Prostate gland (tissue), 2 donors: ENCODE measurements at regions not wholly inside any gene's neighbourhood (a gene's known extent, or its start where the extent isn't known, plus 50 kb on each side); places are given as distances from the start of the nearest gene placed in this dataset.

Experiments used
- DNase-seq: peaks from one replicate; pipeline ENCODE4 v3.0.0-alpha.2; 2019; ENCODE audit warnings: low spot score
- H3K27ac ChIP-seq, 2 donors: fragments of 200-600 bp; sonication (generic); 2 replicates each; pipeline ENCODE4 v1.5.1; 2017 to 2019
- H3K27me3 ChIP-seq: fragments of 200-600 bp; sonication (generic); replicated peaks from 2 replicates; pipeline ENCODE4 v1.5.1; 2019; ENCODE audit not compliant: insufficient read depth
- H3K36me3 ChIP-seq, 2 donors: fragments of 200-600 bp; sonication (generic); 1 replicate in 1 of 2; 2 replicates in 1 of 2; pipeline versions ENCODE4 v1.5.1 to v1.8.1; 2017 to 2019
- H3K4me1 ChIP-seq: fragments of 200-600 bp; sonication (generic); replicated peaks from 2 replicates; pipeline ENCODE4 v1.5.1; 2019
- H3K4me3 ChIP-seq, 2 donors: fragments of 200-600 bp; sonication (generic); 2 replicates each; pipeline ENCODE4 v1.5.1; 2017 to 2019
- H3K9me3 ChIP-seq: fragments of 200-600 bp; sonication (generic); 2 replicates; pipeline ENCODE4 v1.5.1; 2017
- POLR2A ChIP-seq: fragments of 450-650 bp; IDR thresholded peaks from one replicate; pipeline ENCODE4 v1.6.1; 2016; ENCODE audit warnings: antibody characterized with exemption, mild to moderate bottlenecking
- POLR2AphosphoS5 ChIP-seq: sonication (generic); formaldehyde crosslinking; IDR thresholded peaks from one replicate; pipeline ENCODE4 v1.6.1; 2017; ENCODE audit warnings: antibody characterized with exemption
- WGBS: methylation state at CpG from one replicate; pipeline ENCODE4 v1.1.5; 2018; 5-methylcytosine and 5-hydroxymethylcytosine counted together
- intact Hi-C: fragments of 100-400 bp; cut with DNase I; formaldehyde crosslinking; loops from one replicate; pipeline ENCODE4 v1.14.2; 2022
- TF ChIP-seq, protein P1 (sequence below), 4 experiments: fragments of 200-600 bp in 2 of 4; fragments of 450-650 bp in 2 of 4; sonication (generic) in 2 of 4; IDR thresholded peaks; 1 replicate in 3 of 4; 2 replicates in 1 of 4; pipeline ENCODE4 v1.5.1; 2016 to 2019; ENCODE audit warnings: antibody characterized with exemption in 4 of 4, mild to moderate bottlenecking in 2 of 4, moderate library complexity in 2 of 4

DNA sequence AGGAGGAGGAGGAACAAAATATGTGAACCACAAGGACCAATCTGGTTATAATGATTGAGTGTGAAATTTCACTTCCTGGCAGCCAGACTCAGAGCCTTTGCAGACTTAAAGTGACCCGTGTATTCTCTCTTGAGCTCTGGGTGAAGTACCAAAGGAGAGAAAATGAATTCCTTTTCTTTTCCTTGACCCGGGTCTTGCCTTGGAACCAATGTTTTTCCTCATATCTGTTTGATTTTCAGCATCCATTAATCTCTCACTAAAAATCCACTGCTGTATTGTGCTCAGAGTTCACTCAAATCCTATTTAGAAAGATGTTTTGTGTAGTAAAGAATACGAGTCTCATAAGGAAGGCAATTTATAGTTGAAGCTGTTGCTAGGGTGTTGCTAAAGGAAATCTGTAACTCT lies 78.3 kb upstream of the C1QTNF7 start:
- Histone ChIP-seq H3K9me3 (no peaks in the 10 kb centered on the region), H3K4me1 (no peaks in the 10 kb centered on the region), H3K36me3 (no peaks in the 10 kb centered on the region), H3K27ac (no peak overlapping the region), H3K4me3 (no peak overlapping the region), H3K27me3 (no peaks in the 10 kb centered on the region)
- TF ChIP-seq POLR2A (no peak), POLR2AphosphoS5 (no peak)
- TF ChIP-seq, protein P1, sequence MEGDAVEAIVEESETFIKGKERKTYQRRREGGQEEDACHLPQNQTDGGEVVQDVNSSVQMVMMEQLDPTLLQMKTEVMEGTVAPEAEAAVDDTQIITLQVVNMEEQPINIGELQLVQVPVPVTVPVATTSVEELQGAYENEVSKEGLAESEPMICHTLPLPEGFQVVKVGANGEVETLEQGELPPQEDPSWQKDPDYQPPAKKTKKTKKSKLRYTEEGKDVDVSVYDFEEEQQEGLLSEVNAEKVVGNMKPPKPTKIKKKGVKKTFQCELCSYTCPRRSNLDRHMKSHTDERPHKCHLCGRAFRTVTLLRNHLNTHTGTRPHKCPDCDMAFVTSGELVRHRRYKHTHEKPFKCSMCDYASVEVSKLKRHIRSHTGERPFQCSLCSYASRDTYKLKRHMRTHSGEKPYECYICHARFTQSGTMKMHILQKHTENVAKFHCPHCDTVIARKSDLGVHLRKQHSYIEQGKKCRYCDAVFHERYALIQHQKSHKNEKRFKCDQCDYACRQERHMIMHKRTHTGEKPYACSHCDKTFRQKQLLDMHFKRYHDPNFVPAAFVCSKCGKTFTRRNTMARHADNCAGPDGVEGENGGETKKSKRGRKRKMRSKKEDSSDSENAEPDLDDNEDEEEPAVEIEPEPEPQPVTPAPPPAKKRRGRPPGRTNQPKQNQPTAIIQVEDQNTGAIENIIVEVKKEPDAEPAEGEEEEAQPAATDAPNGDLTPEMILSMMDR (IDR thresholded peaks at IDR 0.05), result no peak
- intact Hi-C loops, result loop anchor here (10.0 kb wide), 1 partner anchor 345 kb away; the partner anchor contains the start of gene CPEB2
- DNase-seq, result no peak
- WGBS, result 36% methylated on average over 3 of the region's 3 CpGs

DNA sequence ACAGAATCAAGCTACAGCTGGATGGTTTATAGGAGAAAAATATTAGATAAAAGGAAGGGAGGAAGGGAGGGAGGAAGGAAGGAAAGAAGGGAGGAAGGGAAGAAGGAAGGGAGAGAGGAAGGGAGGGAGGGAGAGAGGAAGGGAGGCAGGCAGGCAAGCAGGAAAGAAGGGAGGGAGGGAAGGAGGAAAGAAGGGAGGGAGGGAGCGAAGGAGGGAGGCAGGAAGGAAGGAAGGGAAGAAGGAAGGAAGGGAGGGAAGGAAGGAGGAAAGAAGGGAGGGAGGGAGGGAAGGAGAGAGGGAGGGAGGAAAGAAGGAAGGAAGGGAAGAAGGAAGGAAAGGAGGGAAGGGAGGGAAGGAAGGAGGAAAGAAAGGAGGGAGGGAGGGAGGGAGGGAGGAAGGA lies 77.9 kb upstream of the C1QTNF7 start:
- TF ChIP-seq POLR2A (no peak), POLR2AphosphoS5 (no peak)
- TF ChIP-seq, protein P1 (IDR thresholded peaks at IDR 0.05), result no peak
- intact Hi-C loops, result loop anchor here (10.0 kb wide), 1 partner anchor 345 kb away; the partner anchor contains the start of gene CPEB2
- H3K27me3 ChIP-seq, result no peaks in the 10 kb centered on the region
- no peak overlapping the region for H3K27ac ChIP-seq
- H3K4me3 ChIP-seq, result no peak overlapping the region
- no peaks in the 10 kb centered on the region for H3K9me3 ChIP-seq
- DNase-seq, result no peak
- WGBS, result 92% methylated on average over 1 of the region's 1 CpG
- H3K4me1 ChIP-seq, result no peaks in the 10 kb centered on the region
- H3K36me3 ChIP-seq, result no peaks in the 10 kb centered on the region

DNA sequence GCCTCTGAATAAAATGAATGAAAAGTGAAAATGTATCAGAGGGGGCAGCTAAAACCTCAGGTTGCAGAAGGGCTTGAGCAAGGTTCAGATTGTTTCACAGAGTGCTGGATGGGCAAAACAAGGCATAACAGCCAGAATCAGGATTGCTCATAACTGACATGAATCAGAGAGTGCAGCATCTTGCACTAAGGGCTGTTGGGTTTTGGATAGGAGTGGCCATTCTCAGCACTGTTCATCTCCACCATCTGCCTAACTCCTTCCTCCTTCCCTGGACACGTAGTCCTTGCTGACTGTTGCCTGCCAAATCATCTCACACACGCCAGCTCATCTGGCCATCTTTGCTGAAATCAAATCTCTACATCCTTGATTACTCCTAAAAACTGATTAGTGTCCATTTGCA lies 75.3 kb upstream of the C1QTNF7 start:
- 73% methylated on average over 2 of the region's 2 CpGs for WGBS
- intact Hi-C loops, result no loop called here

DNA sequence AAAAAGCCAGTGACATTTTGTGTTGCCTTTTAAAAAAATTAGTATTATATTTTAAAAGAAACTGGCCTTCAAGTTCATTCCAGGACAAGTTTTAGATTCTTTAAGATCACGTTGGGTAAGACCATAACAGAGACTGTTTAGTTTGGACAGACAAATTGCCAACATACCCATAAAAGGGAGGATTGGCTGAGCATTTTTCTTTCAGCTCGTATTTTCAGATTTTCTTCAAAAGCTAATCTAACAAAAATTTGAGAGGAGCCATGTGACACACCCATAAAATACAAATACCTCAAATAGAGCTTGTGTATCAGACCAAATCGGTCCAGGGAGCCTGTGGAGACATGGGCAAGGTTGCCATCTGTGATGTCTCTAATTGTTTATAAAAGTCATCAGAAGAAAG lies 74.6 kb upstream of the C1QTNF7 start:
- intact Hi-C loops, result no loop called here
- H3K4me3 ChIP-seq, result no peak overlapping the region
- H3K27me3 ChIP-seq, result no peaks in the 10 kb centered on the region
- TF ChIP-seq, protein P1 (IDR thresholded peaks at IDR 0.05), result no peak
- TF ChIP-seq POLR2AphosphoS5, result no peak
- no peak for TF ChIP-seq POLR2A
- H3K4me1 ChIP-seq, result no peaks in the 10 kb centered on the region
- DNase-seq, result no peak
- 22% methylated on average over 3 of the region's 3 CpGs for WGBS
- H3K27ac ChIP-seq, result peak overlapping the region in 1 of 2 donors; percentile 31
- H3K36me3 ChIP-seq, result no peaks in the 10 kb centered on the region
- H3K9me3 ChIP-seq, result no peaks in the 10 kb centered on the region

More for the DNA sequence above, 75.3 kb upstream of the C1QTNF7 start:
- Histone ChIP-seq H3K27ac (peak overlapping the region in 1 of 2 donors; percentile 2), H3K9me3 (no peaks in the 10 kb centered on the region), H3K36me3 (no peaks in the 10 kb centered on the region), H3K4me1 (no peaks in the 10 kb centered on the region), H3K4me3 (no peak overlapping the region), H3K27me3 (no peaks in the 10 kb centered on the region)
- DNase-seq, result no peak
- TF ChIP-seq, protein P1 (IDR thresholded peaks at IDR 0.05), result no peak
- TF ChIP-seq POLR2AphosphoS5, result no peak
- TF ChIP-seq POLR2A, result no peak

DNA sequence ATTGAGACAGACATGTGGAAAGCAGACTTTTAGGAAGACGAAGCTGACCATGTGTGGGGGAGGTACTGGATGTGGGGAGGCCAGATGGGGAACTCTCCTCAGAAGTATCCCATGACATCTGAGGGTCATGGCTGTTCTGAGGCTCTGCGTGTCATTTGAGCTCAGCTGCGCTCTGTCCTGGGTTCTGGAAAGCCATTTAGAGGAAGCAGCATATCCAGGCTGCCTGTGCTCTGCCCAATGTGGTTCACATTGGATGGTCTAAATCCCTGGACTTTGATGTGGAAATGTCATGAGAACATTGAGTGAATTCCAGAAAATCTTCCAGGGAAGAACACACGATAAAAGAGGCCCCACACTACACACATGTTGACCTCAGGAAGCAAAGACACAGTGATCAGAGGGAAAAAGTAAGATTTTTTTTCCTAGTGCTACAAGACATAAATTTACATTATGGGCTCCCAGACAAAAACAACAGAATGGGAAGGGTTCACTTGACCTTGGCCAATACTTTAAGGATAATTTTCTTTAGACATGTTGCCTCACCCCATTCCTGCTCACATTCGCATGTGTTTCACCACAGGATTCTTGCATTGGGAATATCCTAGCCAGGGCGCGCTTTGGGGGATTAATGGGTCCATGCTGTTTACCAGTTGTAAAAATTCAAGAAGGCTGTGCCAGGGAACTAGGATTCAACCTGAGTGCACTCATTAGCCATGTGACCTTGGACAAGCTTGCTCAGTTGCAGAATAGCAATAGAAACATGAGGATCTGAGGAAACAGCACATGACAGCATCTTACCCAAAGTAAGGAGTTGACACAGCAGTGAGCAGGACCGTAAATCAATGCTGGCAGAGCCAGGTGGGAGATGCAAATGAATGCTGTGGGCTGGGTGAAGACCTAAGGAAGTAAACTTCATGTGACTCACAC lies 73.2 kb upstream of the C1QTNF7 start:
- Histone ChIP-seq H3K27me3 (no peaks in the 10 kb centered on the region), H3K9me3 (no peaks in the 10 kb centered on the region), H3K4me3 (no peak overlapping the region), H3K4me1 (no peaks in the 10 kb centered on the region), H3K27ac (peak overlapping the region in 1 of 2 donors; percentile 31), H3K36me3 (no peaks in the 10 kb centered on the region)
- TF ChIP-seq, protein P1 (IDR thresholded peaks at IDR 0.05), result no peak
- TF ChIP-seq POLR2AphosphoS5 (no peak), POLR2A (no peak)
- intact Hi-C loops, result no loop called here
- WGBS, result 66% methylated on average over 8 of the region's 8 CpGs
- DNase-seq, result no peak
